HG03521 (cell line): ENCODE measurements at regions not wholly inside any gene's neighbourhood (a gene's known extent, or its start where the extent isn't known, plus 50 kb on each side); places are given as distances from the start of the nearest gene placed in this dataset.
"Not testable (repeated sequence)": the region's sequence is repeated elsewhere in the genome, so short reads cannot be mapped to it uniquely, and the experiment has no call there.

Source experiments
- ATAC-seq: cut with Tn5 transposase; IDR thresholded peaks from one replicate; pipeline ENCODE4 v1.9.1; 2021; ENCODE audit warnings: mild to moderate bottlenecking, moderate library complexity; ENCODE audit not compliant: unreplicated experiment

DNA sequence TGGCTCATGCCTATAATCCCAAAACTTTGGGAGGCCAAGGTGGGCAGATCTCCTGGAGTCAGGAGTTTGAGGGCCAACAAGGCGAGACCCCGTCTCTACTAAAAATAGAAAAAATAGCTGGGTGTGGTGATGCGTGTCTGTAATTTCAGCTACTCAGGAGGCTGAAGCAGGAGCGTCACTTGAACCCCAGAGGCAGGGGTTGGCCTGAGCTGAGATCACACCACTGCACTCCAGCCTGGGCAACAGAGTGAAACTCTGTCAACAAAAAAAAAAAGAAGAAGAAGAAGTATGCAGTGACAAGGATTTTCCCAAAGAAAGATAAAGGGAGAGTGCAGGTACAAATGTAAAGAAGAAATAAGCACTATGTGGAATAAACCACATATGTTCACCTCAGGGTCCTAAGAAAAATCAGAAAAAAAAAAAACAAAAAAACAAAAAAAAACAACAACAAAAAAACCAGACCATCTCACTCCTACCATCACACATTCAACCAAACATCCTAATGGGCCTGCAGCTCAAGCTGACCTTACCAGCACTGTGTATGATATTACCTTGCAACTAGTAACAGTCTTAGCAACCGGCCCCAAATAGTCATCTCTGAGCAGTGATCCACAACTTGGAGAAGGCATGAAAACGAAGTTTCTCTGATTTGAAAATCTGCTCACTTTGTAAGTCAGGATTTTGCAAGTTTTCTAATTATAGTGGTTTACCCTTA is 296.7 kb upstream of the PROK2 start:
- no peak for ATAC-seq

GRCh38 chr3:72080800-72081199 is 295.9 kb upstream of the PROK2 start:
- no peak for ATAC-seq

DNA sequence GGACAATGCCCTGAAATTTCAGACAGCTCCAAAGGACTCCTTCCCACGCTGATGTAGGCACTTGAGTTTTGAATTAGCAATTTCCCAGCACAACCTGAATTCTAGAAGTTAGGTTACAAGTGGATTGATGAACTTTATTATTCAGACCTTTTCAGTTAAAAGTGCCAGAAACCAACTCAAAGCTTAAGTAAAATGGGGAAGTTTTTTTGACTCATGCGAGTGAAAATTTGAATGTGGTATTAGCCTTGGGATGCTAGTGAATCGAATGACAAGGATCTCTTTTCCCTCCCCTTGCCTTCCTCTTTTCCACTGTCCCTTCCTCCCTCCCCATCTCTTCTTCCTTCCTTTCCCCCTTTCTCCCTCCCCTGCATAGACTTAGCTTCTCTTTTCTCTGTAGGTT is 295.1 kb upstream of the PROK2 start:
- no peak for ATAC-seq

DNA sequence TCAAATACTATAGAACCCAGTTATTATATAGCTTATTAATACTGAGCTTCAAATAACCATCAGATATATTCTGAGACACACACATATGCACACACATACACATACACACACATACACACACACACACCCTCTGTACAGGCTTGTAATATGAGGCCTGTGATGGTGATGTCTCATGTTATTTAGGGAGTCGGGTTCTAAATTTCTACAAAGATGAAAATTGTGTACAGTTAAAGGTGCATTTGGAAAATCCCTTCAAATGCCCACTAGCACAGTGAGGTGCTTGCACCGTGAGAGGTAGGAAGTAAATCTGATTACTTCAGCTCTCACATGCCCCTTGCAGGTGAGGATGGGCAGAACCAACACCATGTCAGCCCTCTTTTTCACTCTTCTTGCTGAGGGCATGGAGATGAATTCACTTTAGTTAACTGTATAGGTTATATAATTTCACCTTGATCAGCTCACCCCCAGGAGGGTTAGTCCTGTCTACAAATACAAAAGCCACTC is 294.5 kb upstream of the PROK2 start:
- ATAC-seq, result no peak

DNA sequence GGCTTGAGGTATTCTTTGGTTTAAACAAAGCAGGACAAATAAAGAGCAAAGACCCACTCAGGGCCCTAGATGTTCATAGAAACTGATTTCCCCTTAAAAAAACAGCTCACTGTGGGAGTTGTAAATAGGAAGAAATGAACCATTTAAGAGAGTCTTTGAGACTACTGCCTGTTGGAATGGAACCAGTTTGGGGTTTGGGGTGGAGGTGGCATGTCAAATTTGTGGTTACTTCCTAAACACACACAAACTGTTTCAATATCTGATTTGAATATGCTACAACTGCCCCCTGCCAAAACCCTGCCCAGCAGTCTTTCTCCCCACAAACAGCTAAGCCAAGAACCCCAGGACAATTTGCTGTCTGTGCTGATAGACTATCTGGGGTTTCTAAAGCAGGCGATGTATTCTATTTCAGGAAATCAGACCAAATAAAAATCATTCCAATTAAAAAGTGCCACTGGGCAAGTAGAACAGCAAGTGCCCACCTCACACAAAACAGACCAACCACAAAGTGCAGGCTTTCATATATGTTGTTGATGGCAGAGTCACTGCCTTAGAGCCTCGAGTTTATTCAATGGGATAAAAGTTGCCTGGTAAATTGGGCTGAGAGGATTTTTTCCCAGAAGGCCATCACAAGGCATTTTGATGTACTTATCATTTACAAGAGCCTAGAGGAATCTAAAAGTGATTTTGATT is 293.9 kb upstream of the PROK2 start:
- ATAC-seq, result no peak

DNA sequence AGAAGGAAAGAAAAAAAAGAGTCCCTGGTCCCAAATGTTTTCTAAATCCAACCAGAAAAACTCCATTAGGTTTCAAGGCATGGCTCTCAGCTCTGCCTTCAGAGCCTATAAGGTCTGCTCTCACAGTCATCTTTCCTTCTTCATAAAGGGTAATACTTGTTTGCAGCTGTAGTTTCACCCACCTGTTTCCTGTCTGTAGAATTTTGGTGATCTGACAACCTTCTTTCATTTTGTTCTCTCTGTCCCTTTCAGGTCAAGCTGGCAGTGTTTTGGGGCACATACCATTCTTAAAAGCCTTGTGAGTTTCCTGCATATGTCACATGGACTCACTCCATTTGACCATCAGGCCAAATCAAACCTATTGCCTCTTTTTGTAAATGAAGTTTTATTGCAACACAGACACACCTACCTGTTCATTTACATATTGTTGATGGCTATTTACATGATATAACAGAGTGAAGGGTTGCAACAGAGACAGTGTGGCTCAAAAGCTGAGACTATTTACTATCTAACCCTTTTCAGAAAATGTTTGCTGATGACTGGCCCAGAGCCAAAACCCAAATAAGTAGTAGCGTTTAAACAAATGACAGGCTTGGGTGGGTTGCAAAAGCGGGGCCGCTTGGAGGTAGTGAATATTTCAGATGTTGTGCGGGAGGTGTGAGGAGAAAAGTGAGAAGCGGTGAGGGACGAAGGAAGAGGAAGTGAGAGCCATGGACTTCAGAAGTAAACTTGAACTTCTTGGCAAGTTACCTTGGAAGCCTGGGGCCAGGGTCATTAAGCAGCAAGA is 292.7 kb upstream of the PROK2 start:
- ATAC-seq, result peak; percentile 39

DNA sequence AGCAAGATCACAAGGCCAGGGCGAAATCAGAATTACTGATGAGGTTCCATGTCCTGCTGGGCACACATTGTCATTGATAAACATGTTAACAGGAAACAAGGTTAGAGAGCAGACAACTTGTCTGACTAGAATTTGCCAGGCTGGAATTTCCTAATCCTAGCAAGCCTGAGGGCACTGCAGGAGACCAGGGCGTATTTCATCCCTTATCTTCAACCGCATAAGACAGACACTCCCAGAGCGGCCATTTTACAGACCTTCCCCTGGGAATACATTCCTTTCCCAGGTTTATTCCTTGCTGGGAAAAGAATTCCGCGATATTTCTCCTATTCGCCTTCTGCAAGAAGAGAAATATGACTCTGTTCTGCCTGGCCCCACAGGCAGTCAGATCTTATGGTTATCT is 290.9 kb upstream of the PROK2 start:
- ATAC-seq, result not testable (repeated sequence)

DNA sequence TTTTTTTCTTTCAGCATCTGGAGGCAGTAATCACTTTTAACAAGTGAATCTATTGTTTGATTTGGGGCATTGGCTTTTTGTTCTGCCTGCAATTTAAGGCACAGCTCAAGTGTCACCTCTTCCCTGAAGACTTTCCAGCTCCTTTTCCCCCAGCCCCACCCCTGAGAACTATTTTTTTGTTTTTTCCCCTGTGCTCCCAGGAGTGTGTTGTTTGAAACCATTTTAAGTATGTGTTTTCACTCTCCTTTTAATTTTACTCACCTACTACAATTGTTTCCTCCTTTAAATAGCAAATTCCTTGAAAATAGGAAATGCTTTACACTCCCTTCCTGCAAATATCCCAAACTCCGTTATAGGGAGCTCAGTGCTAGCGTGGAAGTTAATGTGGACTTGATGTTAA is 286.7 kb upstream of the PROK2 start:
- no peak for ATAC-seq

DNA sequence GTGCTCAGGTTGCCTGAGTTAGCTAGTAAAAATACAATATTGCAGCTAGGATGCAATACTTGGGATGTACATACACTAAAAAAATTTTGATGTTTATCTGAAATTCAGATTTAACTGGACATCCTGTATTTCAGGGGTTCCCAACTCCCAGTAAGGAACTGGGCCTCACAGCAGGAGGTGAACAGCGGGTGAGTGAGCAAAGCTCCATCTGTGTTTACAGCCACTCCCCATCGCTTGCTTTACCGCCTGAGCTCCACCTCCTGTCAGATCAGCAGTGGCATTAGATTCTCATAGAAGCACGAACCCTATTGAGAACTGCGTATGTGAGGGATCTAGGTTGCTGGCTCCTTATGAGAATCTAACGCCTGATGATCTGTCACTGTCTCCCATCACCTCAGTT is 285.1 kb upstream of the PROK2 start:
- no peak for ATAC-seq

- ATAC-seq, result no peak
Measured at GRCh38 chr3:72069543-72069942, 284.6 kb upstream of the PROK2 start.

- no peak for ATAC-seq
Measured at GRCh38 chr3:72068621-72069020, 283.7 kb upstream of the PROK2 start.

- ATAC-seq, result no peak
Measured at GRCh38 chr3:72067721-72068120, 282.8 kb upstream of the PROK2 start.

DNA sequence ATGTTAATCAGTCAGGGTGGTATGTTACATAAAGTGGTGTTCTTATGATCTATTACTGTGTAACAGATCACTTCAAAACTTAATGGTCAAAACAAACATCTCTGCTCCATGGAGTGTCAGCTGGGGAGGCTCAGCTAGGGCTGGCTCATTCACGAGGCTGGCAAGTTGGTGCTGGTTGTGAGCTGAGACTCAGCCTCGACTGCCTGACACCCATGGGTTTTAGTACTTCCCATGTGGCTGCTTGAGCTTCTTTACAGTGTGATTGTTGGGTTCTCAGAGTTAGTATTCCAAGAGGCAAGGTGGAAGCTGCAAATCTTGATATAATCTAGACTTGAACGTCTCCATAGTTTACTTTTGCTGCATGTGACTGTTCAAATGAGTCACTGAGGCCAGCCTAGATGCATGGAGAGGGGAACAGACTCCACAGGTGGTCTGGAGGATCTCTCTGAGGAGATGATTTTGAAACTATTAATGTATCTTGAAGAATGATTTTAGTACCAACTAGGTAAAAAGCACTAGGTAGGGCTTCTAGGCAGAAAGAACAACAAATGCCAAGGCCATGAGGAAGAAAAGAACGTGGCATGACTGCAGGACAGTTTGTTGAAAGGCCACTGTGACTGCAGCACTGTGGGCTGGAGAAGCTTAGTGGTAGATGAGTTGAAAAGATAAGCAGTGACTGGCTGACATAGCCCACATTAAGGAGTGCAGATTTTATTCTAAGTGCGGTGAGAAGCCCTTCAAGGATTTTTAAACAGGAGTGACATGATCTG is 281.1 kb upstream of the PROK2 start:
- no peak for ATAC-seq

GRCh38 chr3:72065236-72065635 is 280.3 kb upstream of the PROK2 start:
- no peak for ATAC-seq

GRCh38 chr3:72064727-72065126 is 279.8 kb upstream of the PROK2 start:
- ATAC-seq, result not testable (repeated sequence)

DNA sequence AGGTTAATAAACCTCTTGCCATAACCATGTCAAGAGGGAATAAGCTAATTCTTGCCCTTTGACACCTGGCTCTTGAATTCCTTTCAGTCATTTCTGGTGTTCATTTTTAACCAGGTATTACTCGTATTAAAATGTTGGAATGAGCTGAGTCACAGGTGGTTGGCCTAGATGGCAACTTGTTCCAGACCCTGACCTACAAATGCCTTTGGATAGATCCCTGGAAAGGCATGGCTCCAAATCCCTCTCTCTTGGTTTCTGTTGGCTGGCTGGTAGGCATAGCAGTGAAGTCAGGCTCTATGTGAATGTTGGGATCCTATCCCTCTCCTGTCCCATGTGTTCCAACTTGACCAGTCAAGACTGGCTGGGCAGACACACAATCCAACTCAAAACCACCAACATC is 277.1 kb upstream of the PROK2 start:
- no peak for ATAC-seq

- no peak for ATAC-seq
Measured at GRCh38 chr3:72060447-72061034, 275.6 kb upstream of the PROK2 start.

- no peak for ATAC-seq
Measured at GRCh38 chr3:72058493-72059081, 273.6 kb upstream of the PROK2 start.

GRCh38 chr3:72055436-72055835 is 270.5 kb upstream of the PROK2 start:
- no peak for ATAC-seq

DNA sequence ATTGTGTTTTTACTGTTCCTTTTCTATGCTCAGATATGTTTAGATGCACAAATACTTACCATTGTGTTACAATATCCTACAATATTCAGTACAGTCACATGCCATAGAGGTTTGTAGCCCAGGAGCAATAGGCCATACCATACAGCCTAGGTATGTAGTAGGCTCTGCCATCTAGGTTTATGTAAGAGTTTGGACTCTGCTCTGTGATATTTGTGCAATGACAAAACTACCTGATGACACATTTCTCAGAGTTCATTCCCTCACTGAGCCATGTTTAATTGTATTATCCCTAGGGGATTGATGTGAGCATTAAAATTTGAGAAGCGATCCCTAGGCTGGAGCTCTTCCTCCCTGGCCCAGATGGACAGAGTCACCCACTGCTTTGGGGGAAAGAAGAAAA is 270.0 kb upstream of the PROK2 start:
- ATAC-seq, result no peak
